SJCRH30 (cell line): ENCODE measurements at regions not wholly inside any gene's neighbourhood (a gene's known extent, or its start where the extent isn't known, plus 50 kb on each side); places are given as distances from the start of the nearest gene placed in this dataset.

Experiments
- DNase-seq, 2 experiments: peaks; one replicate each; pipeline ENCODE4 v3.0.0-alpha.2; 2015 to 2020
- H3K27ac ChIP-seq: fragments of 250-450 bp; sonication (Bioruptor Pico); 2 replicates; pipeline ENCODE4 v1.5.1; 2020; ENCODE audit warnings: mild to moderate bottlenecking, moderate library complexity
- H3K27me3 ChIP-seq: fragments of 250-450 bp; sonication (Bioruptor Pico); 2 replicates; pipeline ENCODE4 v1.5.1; 2020; ENCODE audit warnings: mild to moderate bottlenecking, moderate library complexity
- H3K36me3 ChIP-seq: fragments of 250-450 bp; sonication (Bioruptor Pico); 2 replicates; pipeline ENCODE4 v1.5.1; 2020; ENCODE audit warnings: mild to moderate bottlenecking, moderate library complexity
- H3K4me1 ChIP-seq: fragments of 250-450 bp; sonication (Bioruptor Pico); 2 replicates; pipeline ENCODE4 v1.5.1; 2020; ENCODE audit warnings: mild to moderate bottlenecking, moderate library complexity
- H3K4me3 ChIP-seq: fragments of 250-450 bp; sonication (Bioruptor Pico); 2 replicates; pipeline ENCODE4 v1.5.1; 2020; ENCODE audit warnings: mild to moderate bottlenecking, moderate library complexity
- H3K9me3 ChIP-seq: fragments of 250-450 bp; sonication (Bioruptor Pico); replicated peaks from 2 replicates; pipeline ENCODE4 v1.5.1; 2020; ENCODE audit warnings: mild to moderate bottlenecking, moderate library complexity

DNA sequence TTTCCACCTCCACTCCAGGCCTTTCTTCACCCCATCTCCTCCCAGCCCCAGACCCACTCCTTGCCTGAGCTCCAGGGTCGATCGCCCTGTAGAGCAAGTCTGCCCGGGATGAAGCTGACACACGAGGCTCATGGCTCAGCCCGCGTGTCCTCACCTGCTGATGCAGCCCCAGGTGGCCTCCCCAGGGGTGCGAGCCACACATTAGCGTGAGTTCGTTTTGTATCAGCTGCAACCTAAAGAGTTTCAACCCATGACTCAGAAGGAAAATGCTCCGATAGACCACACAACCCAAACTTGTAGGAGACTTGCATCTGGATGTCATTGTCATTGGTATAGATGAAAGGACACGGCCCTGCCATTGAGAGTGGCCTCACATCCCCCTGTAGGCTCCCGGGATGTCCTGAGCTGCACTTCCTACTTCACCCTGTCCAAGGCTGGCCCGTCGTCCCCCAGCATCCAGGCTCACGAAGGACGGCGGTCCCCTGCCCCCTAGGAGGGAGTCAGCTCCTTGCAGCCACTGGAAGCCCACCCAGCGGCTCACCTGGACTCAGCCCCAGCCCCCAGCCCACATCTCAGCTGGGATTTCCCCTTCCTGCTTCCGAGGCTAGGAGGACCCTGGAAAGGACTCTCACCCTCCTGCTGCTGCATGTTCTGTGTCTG lies 97.7 kb downstream of the HTR5A start:
- Histone ChIP-seq H3K36me3 (no peaks in the 10 kb centered on the region), H3K4me1 (peaks cover 5% of the 10 kb centered on the region; the same call in 1 of the 2 replicates), H3K27me3 (0 out of 2 replicates have a peak, but pooled peaks cover 11% of the 10 kb centered on the region), H3K9me3 (no peaks in the 10 kb centered on the region), H3K27ac (no peak overlapping the region), H3K4me3 (no peak overlapping the region)
- DNase-seq, result no peak

DNA sequence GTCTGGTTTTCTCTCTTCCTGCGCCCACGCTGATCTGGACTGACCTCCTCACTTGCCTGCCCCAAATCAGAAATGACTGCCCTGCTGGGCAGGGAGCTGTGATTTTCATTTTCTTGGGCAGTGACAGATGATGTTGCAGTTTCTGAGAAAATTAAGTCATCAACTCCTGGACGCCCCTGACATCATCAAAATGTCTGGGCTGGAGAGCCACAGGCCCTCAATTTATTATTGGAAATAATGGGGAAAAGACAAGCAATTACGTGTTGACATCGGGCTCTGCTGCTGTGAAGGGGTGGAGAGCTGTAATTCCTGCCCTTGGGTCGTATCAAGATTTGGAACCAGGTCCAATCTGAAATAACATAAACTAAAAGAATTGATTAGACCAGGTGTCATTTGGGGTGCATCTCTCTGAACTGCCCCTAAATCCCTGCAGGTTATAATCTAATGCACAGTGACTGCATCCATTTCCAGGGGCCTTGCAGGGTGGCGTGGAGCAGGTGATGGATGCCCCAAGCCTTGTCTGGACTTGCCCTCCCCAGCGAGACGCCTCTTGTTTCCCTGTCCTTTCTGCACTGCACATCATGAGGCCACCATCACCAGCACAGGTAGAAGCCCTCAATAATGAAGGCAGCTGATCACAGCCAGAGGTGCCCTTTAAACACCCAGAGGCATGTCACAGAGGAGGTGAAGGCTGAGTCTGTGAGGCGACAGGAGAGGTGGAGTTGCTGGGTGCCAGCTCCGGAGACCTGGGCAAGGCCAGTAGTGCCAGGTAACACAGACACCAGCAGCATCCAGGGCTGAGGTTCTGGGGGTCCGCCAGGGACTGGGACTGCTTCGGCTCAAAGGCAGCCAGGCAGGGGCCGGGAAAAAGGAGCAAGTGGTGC lies 98.7 kb downstream of the HTR5A start:
- H3K9me3 ChIP-seq, result no peaks in the 10 kb centered on the region
- H3K27ac ChIP-seq, result no peak overlapping the region
- H3K4me3 ChIP-seq, result no peak overlapping the region
- H3K4me1 ChIP-seq, result peaks cover 5% of the 10 kb centered on the region; the same call in 1 of the 2 replicates
- H3K36me3 ChIP-seq, result no peaks in the 10 kb centered on the region
- H3K27me3 ChIP-seq, result 0 out of 2 replicates have a peak, but pooled peaks cover 11% of the 10 kb centered on the region
- no peak for DNase-seq

DNA sequence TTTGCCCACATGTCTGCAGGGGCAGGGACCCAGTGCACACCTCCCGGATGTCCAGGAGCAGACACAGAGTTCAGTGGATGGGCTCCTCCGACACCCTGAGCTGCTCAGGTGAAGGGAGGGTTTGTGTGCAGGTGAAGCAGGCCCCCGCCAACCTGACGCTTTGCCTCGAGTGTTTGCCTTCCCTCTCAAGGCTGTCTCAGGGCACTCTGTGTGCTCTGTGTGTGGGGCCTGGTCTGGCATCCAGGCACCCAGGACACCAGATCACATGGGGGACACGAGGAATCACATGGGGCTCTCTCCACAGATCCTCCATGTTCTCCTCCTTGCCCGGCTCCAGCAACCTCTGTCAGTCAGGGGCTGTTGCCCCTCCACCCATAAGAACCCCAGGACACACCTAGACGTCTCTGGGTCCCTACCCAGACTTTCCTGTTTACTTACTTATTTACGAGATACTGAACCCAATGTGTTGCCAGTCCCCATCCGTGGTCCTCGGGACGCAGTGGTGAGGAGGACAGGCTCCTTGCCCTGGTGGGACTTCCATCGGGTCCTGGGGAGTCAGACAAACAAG lies 99.5 kb downstream of the HTR5A start:
- Histone ChIP-seq H3K4me3 (no peak overlapping the region), H3K36me3 (no peaks in the 10 kb centered on the region), H3K9me3 (no peaks in the 10 kb centered on the region), H3K27ac (no peak overlapping the region), H3K4me1 (peaks cover 5% of the 10 kb centered on the region; the same call in 1 of the 2 replicates), H3K27me3 (0 out of 2 replicates have a peak, but pooled peaks cover 11% of the 10 kb centered on the region)
- no peak for DNase-seq

DNA sequence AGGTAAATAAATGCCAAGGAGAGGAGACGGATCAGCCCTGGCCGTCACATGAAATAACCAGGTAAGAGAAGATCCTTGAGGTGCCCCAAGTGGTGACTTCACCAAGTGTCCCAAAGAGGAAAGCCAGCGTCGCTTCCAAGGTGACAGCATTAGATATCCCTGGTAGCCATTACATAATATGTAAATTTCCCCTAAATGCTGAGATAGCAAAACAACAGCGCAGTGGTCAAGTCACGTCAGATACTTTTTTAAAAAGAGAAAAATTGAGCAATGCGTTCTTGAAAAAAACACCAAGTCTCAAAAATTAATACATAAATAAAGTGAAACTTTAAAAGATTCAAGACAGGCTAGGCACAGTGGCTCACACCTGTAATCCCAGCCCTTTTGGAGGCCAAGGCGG lies 100.2 kb downstream of the HTR5A start:
- Histone ChIP-seq H3K27me3 (0 out of 2 replicates have a peak, but pooled peaks cover 11% of the 10 kb centered on the region), H3K9me3 (no peaks in the 10 kb centered on the region), H3K27ac (no peak overlapping the region), H3K4me3 (no peak overlapping the region), H3K4me1 (peaks cover 5% of the 10 kb centered on the region; the same call in 1 of the 2 replicates), H3K36me3 (no peaks in the 10 kb centered on the region)
- no peak for DNase-seq

DNA sequence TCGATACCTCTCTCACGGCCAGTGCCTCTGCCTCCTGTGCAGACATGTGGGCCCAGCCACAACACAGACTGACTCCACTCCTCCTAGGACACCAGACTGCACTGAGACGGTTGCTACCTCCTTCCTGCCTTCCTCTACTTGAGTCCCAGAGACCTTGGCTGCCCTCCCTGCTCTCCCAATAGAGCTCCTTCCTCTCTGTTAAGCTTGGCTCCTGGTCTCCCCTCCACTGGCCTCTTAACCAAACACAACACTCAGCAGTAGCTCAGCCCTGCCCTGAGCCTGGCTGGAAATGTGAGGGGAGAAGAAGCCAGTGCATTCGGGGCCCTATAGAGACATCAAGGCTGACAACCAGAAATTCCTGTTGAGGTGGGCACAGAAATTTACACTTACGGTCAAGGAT lies 102.0 kb downstream of the HTR5A start:
- no peaks in the 10 kb centered on the region for H3K9me3 ChIP-seq
- no peaks in the 10 kb centered on the region for H3K36me3 ChIP-seq
- H3K4me1 ChIP-seq, result no peaks in the 10 kb centered on the region
- DNase-seq, result no peak
- H3K27ac ChIP-seq, result no peak overlapping the region
- H3K27me3 ChIP-seq, result 0 out of 2 replicates have a peak, but pooled peaks cover 11% of the 10 kb centered on the region
- H3K4me3 ChIP-seq, result no peak overlapping the region

DNA sequence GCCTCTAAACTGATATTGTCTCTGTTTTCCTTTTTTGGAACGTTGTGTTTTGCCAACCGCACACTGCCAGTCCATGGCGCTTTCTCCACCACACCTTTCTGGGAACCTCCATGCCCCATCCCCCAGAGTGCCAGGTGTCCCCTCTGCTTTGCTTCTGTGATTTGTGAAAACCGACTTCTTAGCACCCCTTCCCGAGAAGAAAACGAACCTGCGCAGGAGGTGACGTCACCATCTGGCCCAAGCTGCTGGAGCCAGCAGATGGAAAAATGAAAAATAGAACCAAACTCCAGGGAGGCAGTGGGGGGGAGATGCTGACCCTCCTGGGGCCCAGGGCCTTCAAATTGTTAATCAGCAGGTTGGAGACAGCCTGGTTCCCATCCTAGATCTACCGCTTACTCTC lies 103.8 kb downstream of the HTR5A start:
- H3K9me3 ChIP-seq, result no peaks in the 10 kb centered on the region
- no peak overlapping the region for H3K27ac ChIP-seq
- H3K27me3 ChIP-seq, result 0 out of 2 replicates have a peak, but pooled peaks cover 9% of the 10 kb centered on the region
- no peak for DNase-seq
- H3K4me3 ChIP-seq, result no peak overlapping the region
- no peaks in the 10 kb centered on the region for H3K4me1 ChIP-seq
- H3K36me3 ChIP-seq, result no peaks in the 10 kb centered on the region

DNA sequence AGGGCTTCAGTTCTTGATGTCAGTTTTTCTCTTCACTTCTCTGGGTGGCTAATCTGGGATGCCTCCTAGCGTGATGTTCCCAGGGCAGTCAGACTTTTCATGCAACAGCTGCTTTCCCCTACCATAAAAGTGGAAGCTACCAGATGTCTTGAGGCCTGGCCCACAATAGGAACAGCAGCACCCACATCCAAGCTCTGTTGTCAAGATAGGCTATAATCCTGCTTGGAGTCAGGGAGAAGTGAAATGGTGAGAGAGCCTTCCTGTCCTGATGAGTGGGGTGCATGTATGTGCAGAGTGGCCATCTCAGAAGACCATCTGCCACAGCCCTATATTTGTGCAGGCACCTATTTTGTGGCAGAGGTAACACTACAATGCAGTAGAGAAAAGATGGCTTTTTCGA lies 108.0 kb downstream of the HTR5A start:
- no peak for DNase-seq
- no peak overlapping the region for H3K27ac ChIP-seq

DNA sequence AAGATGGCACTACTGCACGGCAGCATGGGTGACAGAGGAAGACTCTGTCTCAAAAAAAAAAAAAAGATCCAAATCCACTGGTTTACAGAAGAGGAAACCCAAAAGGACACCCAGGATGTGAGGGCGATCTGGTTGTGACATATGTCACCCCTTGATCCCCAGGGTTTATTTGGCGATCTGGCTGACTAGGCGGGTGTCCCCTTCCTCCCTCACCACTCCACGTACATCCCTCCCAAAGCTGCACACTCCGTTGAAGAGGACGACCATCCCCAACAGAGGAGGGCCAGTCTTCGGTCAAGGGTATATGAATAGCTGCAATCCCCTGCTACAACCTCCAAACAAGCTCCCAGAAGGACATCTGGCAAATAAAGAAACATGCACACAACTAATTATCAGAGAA lies 111.6 kb downstream of the HTR5A start:
- no peak for DNase-seq
- Histone ChIP-seq H3K4me1 (no peaks in the 10 kb centered on the region), H3K27ac (no peak overlapping the region), H3K36me3 (no peaks in the 10 kb centered on the region), H3K9me3 (peaks cover 4% of the 10 kb centered on the region; the same call in 1 of the 2 replicates), H3K27me3 (no peaks in the 10 kb centered on the region), H3K4me3 (no peak overlapping the region)

More for the DNA sequence above, 108.0 kb downstream of the HTR5A start:
- Histone ChIP-seq H3K9me3 (no peaks in the 10 kb centered on the region), H3K36me3 (no peaks in the 10 kb centered on the region), H3K4me1 (no peaks in the 10 kb centered on the region), H3K27me3 (no peaks in the 10 kb centered on the region), H3K4me3 (no peak overlapping the region)

DNA sequence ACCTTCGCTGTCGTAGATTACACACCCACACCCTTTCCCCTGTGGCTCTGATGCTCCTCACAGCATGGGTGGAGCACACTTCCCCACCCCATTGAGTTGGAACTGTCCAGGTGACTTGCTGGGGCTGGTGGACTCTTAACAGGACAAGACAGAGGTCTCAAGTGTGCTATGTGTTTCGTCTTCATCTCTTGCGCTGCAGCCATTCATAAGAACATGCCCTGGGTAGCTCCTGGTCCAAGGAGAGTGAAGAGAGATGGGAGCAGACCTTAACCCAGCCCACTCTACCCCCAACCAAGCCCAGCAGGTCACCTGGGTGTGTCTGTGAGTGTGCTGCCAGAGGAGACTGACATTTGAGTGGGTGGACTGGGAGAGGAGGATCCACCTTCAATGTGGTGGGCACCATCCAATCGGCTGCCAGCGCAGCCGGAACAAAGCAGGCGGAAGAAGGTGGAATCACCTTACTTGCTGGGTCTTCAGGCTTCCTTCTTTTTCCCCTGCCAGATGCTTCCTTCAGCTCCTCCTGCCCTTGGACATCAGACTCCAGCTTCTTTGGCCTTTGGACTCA lies 112.4 kb downstream of the HTR5A start:
- DNase-seq, result no peak
- Histone ChIP-seq H3K9me3 (peaks cover 4% of the 10 kb centered on the region; the same call in 1 of the 2 replicates), H3K4me1 (no peaks in the 10 kb centered on the region), H3K4me3 (no peak overlapping the region), H3K36me3 (no peaks in the 10 kb centered on the region), H3K27ac (no peak overlapping the region), H3K27me3 (no peaks in the 10 kb centered on the region)

DNA sequence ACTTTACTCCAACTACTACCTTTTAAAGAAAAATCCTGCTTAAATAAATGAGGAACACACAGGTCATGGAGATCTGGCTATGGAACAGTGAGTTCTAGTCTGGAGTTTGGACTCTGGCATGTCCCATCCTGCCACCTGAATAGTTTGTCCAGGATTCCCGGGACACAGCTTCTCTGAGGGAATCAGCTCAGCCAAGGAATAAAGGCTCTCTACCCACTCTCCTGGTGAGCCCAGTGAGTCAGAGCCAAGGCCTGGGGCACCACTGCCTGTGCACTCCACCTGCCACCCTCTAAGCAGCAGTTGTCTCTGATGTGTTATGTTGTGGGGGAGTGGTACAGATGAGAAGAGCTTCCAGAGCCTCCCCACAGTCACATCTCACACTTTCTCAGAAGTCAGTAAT lies 113.5 kb downstream of the HTR5A start:
- Histone ChIP-seq H3K27me3 (no peaks in the 10 kb centered on the region), H3K4me1 (no peaks in the 10 kb centered on the region), H3K9me3 (peaks cover 4% of the 10 kb centered on the region; the same call in 1 of the 2 replicates), H3K36me3 (no peaks in the 10 kb centered on the region), H3K4me3 (no peak overlapping the region), H3K27ac (no peak overlapping the region)
- no peak for DNase-seq

DNA sequence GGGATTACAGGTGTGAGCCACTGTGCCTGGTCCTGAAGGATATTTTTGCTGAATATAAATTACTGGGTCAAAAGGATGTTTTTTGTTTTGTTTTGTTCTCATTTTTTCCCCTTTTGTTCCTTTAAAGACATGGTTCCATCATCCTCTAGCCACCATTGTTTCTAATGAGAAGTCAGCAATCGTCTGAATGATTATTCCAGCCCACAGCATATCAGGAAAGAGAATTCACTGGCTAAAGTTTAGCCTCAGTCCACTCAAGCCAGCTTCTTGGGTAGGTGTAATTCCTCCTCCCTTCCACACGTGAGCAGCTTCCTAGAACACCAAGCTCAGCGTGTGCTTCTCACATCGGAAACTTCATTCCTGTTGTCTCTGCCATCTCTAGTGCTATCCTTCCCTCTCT lies 112.8 kb upstream of the INSIG1 start:
- Histone ChIP-seq H3K36me3 (no peaks in the 10 kb centered on the region), H3K4me1 (no peaks in the 10 kb centered on the region), H3K4me3 (no peak overlapping the region), H3K9me3 (peaks cover 4% of the 10 kb centered on the region; the same call in 1 of the 2 replicates), H3K27ac (no peak overlapping the region), H3K27me3 (no peaks in the 10 kb centered on the region)
- DNase-seq, result no peak

DNA sequence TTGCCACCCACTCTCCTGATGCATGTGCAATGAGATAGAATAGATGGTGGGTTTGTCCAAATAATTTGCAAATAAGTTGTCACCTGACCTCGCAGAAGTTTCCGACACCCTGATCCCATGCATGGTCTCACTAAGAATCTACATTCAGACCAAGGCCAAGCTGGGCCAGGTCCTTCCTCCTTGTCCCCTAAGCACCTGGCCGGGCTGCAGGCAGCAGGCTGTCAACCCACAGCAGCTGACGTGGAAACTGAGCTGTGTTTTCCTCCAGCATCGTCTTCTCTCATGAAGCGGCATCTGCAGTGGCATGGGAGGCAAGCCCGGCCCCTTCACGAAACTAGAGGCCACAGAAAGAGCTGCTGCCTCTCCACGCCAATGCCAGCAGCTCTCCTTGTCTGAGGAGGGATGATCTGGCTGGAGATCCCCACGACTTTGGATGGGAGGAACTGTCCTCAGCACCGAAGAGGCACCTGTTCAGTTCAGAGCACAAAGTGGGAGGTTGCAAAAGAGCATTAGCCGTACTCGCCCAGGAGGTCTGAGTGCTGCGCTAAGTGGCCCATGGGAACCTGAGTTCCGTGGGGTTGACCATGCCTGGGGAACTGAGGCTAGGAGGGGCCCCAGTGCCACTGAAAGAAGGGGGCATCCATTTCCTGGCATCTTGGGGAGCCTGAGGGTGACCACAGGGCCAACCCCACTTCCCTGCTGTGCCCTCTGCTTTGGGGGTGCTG lies 110.5 kb upstream of the INSIG1 start:
- peaks cover 4% of the 10 kb centered on the region; the same call in 1 of the 2 replicates for H3K9me3 ChIP-seq
- H3K27me3 ChIP-seq, result no peaks in the 10 kb centered on the region
- no peak for DNase-seq

DNA sequence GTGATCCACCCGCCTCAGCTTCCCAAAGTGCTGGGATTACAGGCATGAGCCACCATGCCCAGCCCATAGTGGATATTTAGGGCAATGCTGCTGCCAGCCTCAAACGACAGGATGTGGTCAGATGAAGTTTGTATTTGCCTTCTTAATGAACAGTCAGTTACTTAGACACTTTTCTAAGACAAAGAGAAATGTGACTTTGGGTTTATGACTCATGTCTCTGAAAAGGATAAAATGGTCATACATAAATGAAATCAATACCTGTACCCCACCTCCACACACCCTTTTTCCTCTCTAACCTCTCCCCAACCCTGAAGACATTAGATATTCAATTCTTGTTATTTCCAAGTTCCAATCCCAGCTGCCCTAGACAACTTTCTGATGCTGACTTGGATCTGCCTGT lies 109.3 kb upstream of the INSIG1 start:
- H3K27ac ChIP-seq, result no peak overlapping the region
- peaks cover 4% of the 10 kb centered on the region; the same call in 1 of the 2 replicates for H3K9me3 ChIP-seq
- H3K4me3 ChIP-seq, result no peak overlapping the region
- H3K4me1 ChIP-seq, result no peaks in the 10 kb centered on the region
- no peaks in the 10 kb centered on the region for H3K36me3 ChIP-seq
- H3K27me3 ChIP-seq, result no peaks in the 10 kb centered on the region
- no peak for DNase-seq

More for the DNA sequence above, 110.5 kb upstream of the INSIG1 start:
- Histone ChIP-seq H3K4me3 (no peak overlapping the region), H3K27ac (no peak overlapping the region), H3K4me1 (no peaks in the 10 kb centered on the region), H3K36me3 (no peaks in the 10 kb centered on the region)
